HCT116 (cell line): ENCODE measurements at regions not wholly inside any gene's neighbourhood (a gene's known extent, or its start where the extent isn't known, plus 50 kb on each side); places are given as distances from the start of the nearest gene placed in this dataset.

ENCODE experiments used
- ATAC-seq: fragments of 200-7000 bp; cut with Tn5 transposase; 2 replicates; pipeline ENCODE4 v1.9.1; 2020; ENCODE audit warnings: mild to moderate bottlenecking, moderate library complexity
- BruUV-seq: library from RNA; stranded (reverse); fragments of 400-500 nt; replicated peaks from 2 replicates; lab custom pipeline; 2021; lab: Mats Ljungman, UMichigan
- CTCF ChIA-PET: fragments of 300-600 bp; sonication (Branson Sonifier 250); formaldehyde crosslinking; loops from one replicate; lab custom pipeline; 2021; ENCODE audit warnings: antibody characterized with exemption; lab: Charles Lee
- POLR2A ChIA-PET: fragments of 300-600, 350-600 bp; sonication (Branson Sonifier 250); formaldehyde crosslinking; loops from one replicate; lab custom pipeline; 2021; ENCODE audit warnings: antibody characterized with exemption; lab: Charles Lee
- RAD21 ChIA-PET, 2 experiments: fragments of 300-600 bp; sonication (Branson Sonifier 250); formaldehyde crosslinking; loops; one replicate each; lab custom pipeline; 2023; ENCODE audit warnings: low total read pairs in 2 of 2; ENCODE audit not compliant: uncharacterized antibody in 2 of 2, unreplicated experiment in 2 of 2, low non-redundant PET in 1 of 2; lab: Charles Lee
- DNase-seq: peaks from one replicate; pipeline ENCODE4 v3.0.0-alpha.2; 2010; ENCODE audit warnings: low read depth, low spot score
- H2AFZ ChIP-seq: fragments of 200-600 bp; shearing (Covaris generic), sonication (generic); 2 replicates; pipeline ENCODE4 v1.6.1; 2017; ENCODE audit warnings: low read depth, mixed run types, mixed read lengths, antibody characterized with exemption, low read length; ENCODE audit not compliant: poor library complexity, severe bottlenecking
- H3K27ac ChIP-seq: 2 replicates; pipeline ENCODE4 v1.5.1; 2012; ENCODE audit warnings: low read depth, low read length
- H3K27me3 ChIP-seq: fragments of 200-600 bp; sonication (generic); 2 replicates; pipeline ENCODE4 v1.6.1; 2016; ENCODE audit warnings: mixed run types, low read length, mixed read lengths; ENCODE audit not compliant: insufficient read depth
- H3K36me3 ChIP-seq, 2 experiments: fragments of 200-500 bp in 1 of 2; fragments of 200-600 bp in 1 of 2; sonication (Bioruptor generic) in 1 of 2; sonication (generic) in 1 of 2; 2 replicates each; pipeline versions ENCODE4 v1.5.1 to v1.6.1; 2014 to 2016; ENCODE audit warnings: low read length in 2 of 2, inconsistent platforms in 1 of 2, mixed read lengths in 1 of 2, mixed run types in 1 of 2; ENCODE audit not compliant: insufficient read depth in 2 of 2, control insufficient read depth in 1 of 2
- H3K4me1 ChIP-seq, 2 experiments: fragments of 200-600 bp in 1 of 2; sonication (generic) in 1 of 2; 2 replicates each; pipeline versions ENCODE4 v1.5.1 to v1.6.1; 2012 to 2017; ENCODE audit warnings: low read length in 2 of 2, inconsistent platforms in 1 of 2, mild to moderate bottlenecking in 1 of 2, mixed read lengths in 1 of 2, mixed run types in 1 of 2, moderate library complexity in 1 of 2; ENCODE audit not compliant: insufficient read depth in 2 of 2, control insufficient read depth in 1 of 2
- H3K4me2 ChIP-seq: fragments of 200-600 bp; sonication (generic); 2 replicates; pipeline ENCODE4 v1.6.1; 2017; ENCODE audit warnings: mixed run types, low read length, mixed read lengths
- H3K4me3 ChIP-seq, 2 experiments: fragments of 200-600 bp in 1 of 2; sonication (generic) in 1 of 2; replicated peaks in 1 of 2; 2 replicates each; pipeline ENCODE4 v1.5.1; 2011 to 2016; ENCODE audit warnings: low read length in 2 of 2, control low read depth in 1 of 2, low read depth in 1 of 2, mild to moderate bottlenecking in 1 of 2, mixed read lengths in 1 of 2, mixed run types in 1 of 2
- H3K79me2 ChIP-seq: fragments of 200-600 bp; sonication (generic); 2 replicates; pipeline ENCODE4 v1.6.1; 2017; ENCODE audit warnings: mild to moderate bottlenecking, mixed run types, low read length, moderate library complexity, mixed read lengths; ENCODE audit not compliant: insufficient read depth
- H3K9ac ChIP-seq: fragments of 200-600 bp; sonication (generic); 2 replicates; pipeline ENCODE4 v1.6.1; 2016; ENCODE audit warnings: low read length, mixed read lengths
- H3K9me2 ChIP-seq: fragments of 200-600 bp; sonication (generic), shearing (Covaris generic); 2 replicates; pipeline ENCODE4 v1.6.1; 2017; ENCODE audit warnings: mixed run types, mild to moderate bottlenecking, moderate library complexity; ENCODE audit not compliant: insufficient read depth
- H3K9me3 ChIP-seq, 2 experiments: fragments of 200-500 bp in 1 of 2; fragments of 200-600 bp in 1 of 2; sonication (Bioruptor generic) in 1 of 2; sonication (generic) in 1 of 2; 2 replicates each; pipeline ENCODE4 v1.6.1; 2014 to 2017; ENCODE audit warnings: low read length in 2 of 2, mixed read lengths in 2 of 2, inconsistent platforms in 1 of 2, low read depth in 1 of 2, mild to moderate bottlenecking in 1 of 2, mixed run types in 1 of 2, moderate library complexity in 1 of 2; ENCODE audit not compliant: control insufficient read depth in 1 of 2, insufficient read depth in 1 of 2
- H4K20me1 ChIP-seq: fragments of 200-600 bp; sonication (generic), shearing (Covaris generic); 2 replicates; pipeline ENCODE4 v1.6.1; 2017; ENCODE audit warnings: mixed run types, mild to moderate bottlenecking, moderate library complexity; ENCODE audit not compliant: insufficient read depth
- CBX3 ChIP-seq: IDR thresholded peaks from 2 replicates; pipeline ENCODE4 v1.6.1; 2012; ENCODE audit warnings: low read depth
- ELF1 ChIP-seq: IDR thresholded peaks from 2 replicates; pipeline ENCODE4 v1.6.1; 2012; ENCODE audit warnings: low read depth, borderline replicate concordance
- FOSL1 ChIP-seq: IDR thresholded peaks from 2 replicates; pipeline ENCODE4 v1.6.1; 2012; ENCODE audit warnings: low read depth
- REST ChIP-seq: IDR thresholded peaks from 2 replicates; pipeline ENCODE4 v1.6.1; 2012; ENCODE audit warnings: low read depth
- SP1 ChIP-seq: IDR thresholded peaks from 2 replicates; pipeline ENCODE4 v1.6.1; 2012; ENCODE audit warnings: low read depth
- intact Hi-C: fragments of 100-400 bp; cut with micrococcal nuclease; formaldehyde crosslinking; loops from 2 replicates; pipeline ENCODE4 v1.10.0; 2022

DNA sequence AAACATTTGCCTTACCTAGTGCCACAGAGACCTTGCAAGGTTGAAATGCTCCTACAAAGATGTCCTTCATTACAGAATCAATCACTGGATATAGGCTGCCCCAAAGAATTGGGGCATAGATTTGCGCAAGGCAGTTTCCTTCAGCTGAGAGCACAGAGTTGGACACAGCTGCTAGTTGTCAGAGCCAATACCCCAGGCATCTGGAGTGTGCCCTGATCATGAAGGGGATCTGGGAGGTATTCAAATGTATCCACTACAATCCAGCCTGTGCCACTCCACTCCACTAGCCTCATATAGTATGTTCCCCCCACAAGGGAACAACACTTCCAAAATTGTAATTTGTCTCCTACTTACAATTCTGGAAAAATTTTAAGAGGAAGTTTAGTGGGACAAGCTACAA, 62.3 kb upstream of the ITPRID2 start:
- H3K9me2 ChIP-seq: no peaks in the 10 kb centered on the region; the same call in 1 of the 2 replicates
- BruUV-seq: no TSS peak
- ATAC-seq: no peak
- H3K27me3 ChIP-seq: no peaks in the 10 kb centered on the region
- ChIA-PET CTCF (no interaction called here), POLR2A (interaction anchor here (2.1 kb wide), 1 partner anchor 17 kb away, joined by 5 read pairs; no protein-coding TSS in a partner anchor), RAD21 (no interaction called here)
- H3K4me3 ChIP-seq: no peak overlapping the region
- H3K9ac ChIP-seq: no peak overlapping the region
- no peak overlapping the region for H2AFZ ChIP-seq
- H3K79me2 ChIP-seq: no peaks in the 10 kb centered on the region
- no peak overlapping the region for H3K4me2 ChIP-seq
- no peaks in the 10 kb centered on the region for H4K20me1 ChIP-seq
- TF ChIP-seq FOSL1: no peak
- no peak for TF ChIP-seq ELF1
- TF ChIP-seq, all 23 proteins: peak for 0
- intact Hi-C loops: no loop called here
- Histone ChIP-seq H3K27ac (no peak overlapping the region), H3K4me1 (peaks cover 3 to 9% of the 10 kb centered on the region in 2 experiments; a peak in 1 of 4 replicates), H3K36me3 (no peaks in the 10 kb centered on the region), H3K9me3 (no peaks in the 10 kb centered on the region)
- DNase-seq: no peak

DNA sequence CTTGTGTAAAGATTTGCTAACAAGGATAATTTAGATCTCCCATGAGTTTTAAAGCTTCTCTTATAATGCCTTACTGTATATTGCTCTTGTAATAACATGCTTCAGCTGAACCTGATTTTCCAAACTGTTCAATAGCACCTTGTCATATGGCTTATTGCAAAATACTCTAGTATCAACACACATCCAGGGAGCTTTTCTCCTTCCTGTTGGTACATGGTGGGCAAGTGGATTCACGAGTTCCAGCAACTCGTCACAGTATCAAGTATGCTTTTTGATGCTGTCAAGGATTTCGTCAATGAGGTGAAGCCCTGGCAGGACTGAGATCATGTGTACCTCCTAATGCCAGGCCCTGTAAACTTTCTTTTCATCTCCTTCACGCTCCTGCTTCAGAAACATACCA, 59.5 kb upstream of the ITPRID2 start:
- ATAC-seq: no peak
- BruUV-seq: no TSS peak

More for the DNA sequence above, 59.5 kb upstream of the ITPRID2 start:
- no peaks in the 10 kb centered on the region for H4K20me1 ChIP-seq
- no peaks in the 10 kb centered on the region for H3K27me3 ChIP-seq
- TF ChIP-seq SP1 (no peak), REST (no peak), CBX3 (no peak)
- H3K4me2 ChIP-seq: no peak overlapping the region
- ChIA-PET POLR2A (interaction anchor here (1.5 kb wide), 1 partner anchor 14 kb away, joined by 3 read pairs; no protein-coding TSS in a partner anchor), RAD21 (no interaction called here), CTCF (no interaction called here)
- intact Hi-C loops: no loop called here
- H3K9me2 ChIP-seq: no peaks in the 10 kb centered on the region
- no peak for DNase-seq
- H3K79me2 ChIP-seq: no peaks in the 10 kb centered on the region
- H3K4me1 ChIP-seq: no peaks in the 10 kb centered on the region
- H3K9me3 ChIP-seq: no peaks in the 10 kb centered on the region
- H3K27ac ChIP-seq: no peak overlapping the region
- no peak overlapping the region for H3K4me3 ChIP-seq
- no peaks in the 10 kb centered on the region for H3K36me3 ChIP-seq
- H3K9ac ChIP-seq: no peak overlapping the region
- H2AFZ ChIP-seq: no peak overlapping the region
